ENCODE measurements at regions not wholly inside any gene's neighbourhood (a gene's known extent, or its start where the extent isn't known, plus 50 kb on each side); places are given as distances from the start of the nearest gene placed in this dataset.

GRCh38 chr1:58365328-58365727, 181.2 kb downstream of the OMA1 start:
- no peak for DNase-seq

DNA sequence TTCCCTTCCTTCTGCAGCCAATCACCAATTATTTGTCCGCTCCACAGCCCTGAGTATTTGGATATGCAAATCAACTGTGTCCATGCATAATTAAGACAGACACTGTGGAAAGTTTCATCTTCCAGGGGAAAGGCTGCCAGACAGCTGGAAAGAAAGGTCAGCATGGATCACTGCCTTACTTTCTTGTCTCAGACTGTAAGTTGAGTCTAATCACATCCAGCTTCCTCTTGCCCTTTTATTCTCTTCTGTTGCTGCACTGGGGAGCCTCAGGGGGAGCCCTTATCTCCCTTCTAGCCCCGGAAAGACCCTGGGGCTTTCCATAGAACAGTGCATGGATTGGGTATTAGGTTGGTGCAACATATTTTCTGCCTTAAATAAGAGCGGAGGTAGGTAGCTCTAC, 182.9 kb downstream of the OMA1 start:
- DNase-seq = no peak

DNA sequence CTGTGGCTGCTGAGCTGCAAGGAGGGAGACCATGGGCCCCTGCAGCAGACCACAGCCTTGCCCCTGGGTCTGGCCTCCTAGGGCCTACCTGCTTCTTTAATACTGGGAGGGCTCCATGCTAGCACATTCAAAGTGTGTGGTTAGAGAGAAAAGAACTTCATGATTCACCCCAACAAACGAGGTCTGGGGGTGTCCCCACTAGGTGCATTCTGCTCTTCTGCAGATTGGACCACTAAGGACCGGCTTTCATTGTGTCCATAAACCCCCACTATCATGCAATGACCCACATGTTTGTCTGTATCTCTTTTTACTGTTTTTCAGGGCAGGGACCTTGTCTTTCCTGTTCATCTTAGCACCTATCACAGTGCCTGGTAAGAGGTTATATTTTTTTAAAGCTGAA, 185.4 kb downstream of the OMA1 start:
- DNase-seq = no peak

GRCh38 chr1:58358346-58358745, 188.2 kb downstream of the OMA1 start:
- DNase-seq = no peak

- DNase-seq = no peak
These were observed 190.1 kb downstream of the OMA1 start for GRCh38 chr1:58356402-58356801.

GRCh38 chr1:58353168-58353567, 193.4 kb downstream of the OMA1 start:
- no peak for DNase-seq

- no peak for DNase-seq
These were observed 193.9 kb downstream of the OMA1 start for GRCh38 chr1:58352476-58353092.

DNA sequence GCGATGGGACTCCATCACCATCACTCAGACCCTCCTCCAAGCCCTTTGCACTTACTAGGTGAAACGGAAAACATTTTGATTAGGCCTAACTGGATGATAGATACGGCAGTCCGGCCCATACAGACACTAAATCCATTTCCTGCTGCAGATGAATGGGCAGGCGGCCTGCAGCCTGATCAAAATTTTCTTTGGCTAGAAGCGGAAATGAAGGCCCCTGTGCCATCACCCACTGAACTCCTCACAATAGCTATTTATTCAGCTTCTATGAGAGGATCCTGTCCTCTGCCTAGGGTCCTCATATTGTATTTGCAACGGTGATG, 200.5 kb downstream of the OMA1 start:
- no peak for DNase-seq

- no peak for DNase-seq
These were observed 201.1 kb downstream of the OMA1 start for GRCh38 chr1:58345215-58346035.

- DNase-seq = no peak
These were observed 206.3 kb downstream of the OMA1 start for GRCh38 chr1:58340185-58340584.

DNA sequence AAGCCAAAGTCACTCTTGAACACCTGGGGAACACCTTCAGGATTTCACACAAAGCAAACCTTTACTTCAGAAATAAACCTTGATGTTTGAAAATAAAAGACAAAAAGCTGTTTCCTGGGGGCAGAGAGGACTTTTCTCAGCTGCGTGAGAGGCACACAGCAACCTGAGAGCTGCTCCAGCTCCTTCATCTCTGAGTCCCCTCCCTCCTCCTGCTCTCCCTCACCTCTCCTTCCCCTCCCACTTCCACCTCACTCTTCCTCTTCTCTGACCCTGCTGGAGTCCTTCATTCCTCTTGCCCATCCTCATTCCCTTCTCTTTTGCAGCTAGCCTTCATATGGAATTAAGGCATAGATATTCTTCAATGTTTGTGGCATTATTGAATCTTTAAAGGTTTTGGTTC, 208.4 kb downstream of the OMA1 start:
- no peak for DNase-seq

GRCh38 chr1:58333511-58333910, 213.0 kb downstream of the OMA1 start:
- DNase-seq = no peak

- no peak for DNase-seq
These were observed 215.4 kb downstream of the OMA1 start for GRCh38 chr1:58331156-58331555.

GRCh38 chr1:58325866-58326265, 220.7 kb downstream of the OMA1 start:
- DNase-seq = no peak

DNA sequence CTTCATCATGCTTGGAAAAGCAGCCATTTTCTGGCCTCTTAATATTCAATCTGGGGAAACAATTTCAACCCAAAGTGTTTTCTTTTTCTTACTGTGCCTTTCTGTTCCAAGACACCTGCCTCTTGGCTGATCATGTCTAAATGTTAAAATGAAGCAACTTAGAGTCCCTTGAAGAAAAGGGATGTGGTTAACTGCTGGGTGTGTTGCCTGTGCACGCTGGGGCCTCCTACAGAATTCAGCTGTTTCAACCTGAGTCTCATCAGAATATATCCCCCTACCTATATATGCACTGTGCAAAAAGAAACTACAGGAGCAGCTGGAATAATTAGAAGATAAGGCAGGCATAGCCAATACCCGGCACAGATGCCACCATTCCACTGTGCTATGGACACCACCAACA, 222.0 kb downstream of the OMA1 start:
- DNase-seq = no peak

DNA sequence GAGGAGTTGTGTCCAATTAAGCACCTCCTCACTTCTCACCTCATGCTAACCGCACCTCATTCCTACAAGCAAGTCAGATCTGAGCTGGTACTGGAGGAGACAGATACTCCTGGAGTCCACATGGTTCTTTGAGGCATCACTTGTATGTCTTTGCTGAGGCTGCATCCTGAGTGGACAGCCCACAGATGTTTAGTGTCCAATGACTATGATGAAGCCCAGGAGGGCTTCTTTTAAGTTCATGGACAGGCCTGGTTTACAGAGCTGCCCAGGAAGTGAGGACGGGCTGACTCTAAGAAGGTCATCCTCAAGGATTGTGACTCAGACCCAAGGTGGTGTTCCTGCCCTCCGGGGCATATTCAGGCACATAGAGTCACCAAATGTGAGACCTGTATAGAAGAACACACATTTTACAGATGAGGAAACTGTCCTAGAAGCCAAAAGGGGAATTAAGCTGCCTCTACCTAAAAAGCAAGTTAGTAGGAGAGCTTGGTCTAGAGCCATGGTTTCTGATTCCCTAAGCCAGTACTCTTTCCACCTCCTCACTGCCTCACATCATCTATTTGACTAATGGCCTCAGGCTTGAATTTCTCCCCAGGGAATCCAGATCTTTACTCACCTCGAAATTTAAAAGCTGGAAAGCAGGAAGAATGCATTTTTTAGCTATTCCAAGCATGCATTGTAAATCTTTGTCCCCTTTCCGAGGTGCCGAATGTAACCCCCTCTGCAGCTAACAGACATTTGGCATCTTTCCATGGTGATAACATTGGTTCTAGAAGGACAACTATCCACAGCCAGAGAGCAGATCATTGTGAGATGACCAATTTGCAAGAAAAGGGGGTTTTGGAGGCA, 228.1 kb downstream of the OMA1 start:
- no peak for DNase-seq

DNA sequence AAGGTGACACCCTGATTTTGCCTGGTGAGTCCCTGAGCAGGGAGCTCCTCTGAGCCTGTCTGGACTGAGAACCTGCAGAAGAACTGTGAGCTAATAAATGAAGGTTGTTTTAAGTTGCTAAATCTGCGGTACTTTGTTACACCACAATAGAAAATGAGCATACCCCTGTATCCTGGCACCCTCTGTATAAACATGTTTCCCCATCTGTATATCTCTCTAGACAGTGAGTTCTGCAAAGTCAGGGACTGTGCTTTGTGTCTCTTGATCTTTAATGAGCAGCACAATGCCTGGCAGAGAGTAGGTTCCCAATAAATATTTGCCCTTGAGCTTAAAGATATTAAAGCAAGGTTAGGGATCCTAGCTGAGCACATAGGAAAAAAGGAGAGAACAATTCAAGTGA, 228.8 kb downstream of the OMA1 start:
- no peak for DNase-seq

DNA sequence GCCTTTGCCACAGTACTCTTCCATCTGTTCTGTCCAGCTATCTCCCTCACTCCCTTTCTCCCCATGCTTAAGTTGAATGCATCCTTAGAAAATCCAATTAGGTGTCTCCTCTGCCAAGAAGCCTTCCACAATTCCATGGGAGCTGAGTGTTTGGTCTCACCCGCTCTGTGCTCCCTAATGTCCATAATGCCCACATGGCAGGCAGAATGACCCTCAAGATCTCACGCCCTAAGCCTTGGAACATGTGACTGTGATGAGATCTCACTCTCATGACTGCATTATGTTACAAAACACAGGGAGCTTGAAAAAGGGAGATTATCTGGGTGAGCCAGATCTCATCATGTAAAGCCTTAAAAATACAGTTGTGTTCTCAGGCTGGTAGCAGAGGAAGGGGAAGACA, 229.4 kb downstream of the OMA1 start:
- DNase-seq = no peak

- DNase-seq = no peak
These were observed 230.4 kb downstream of the OMA1 start for GRCh38 chr1:58316141-58316540.

GRCh38 chr1:58312971-58313563, 233.5 kb downstream of the OMA1 start:
- no peak for DNase-seq

DNA sequence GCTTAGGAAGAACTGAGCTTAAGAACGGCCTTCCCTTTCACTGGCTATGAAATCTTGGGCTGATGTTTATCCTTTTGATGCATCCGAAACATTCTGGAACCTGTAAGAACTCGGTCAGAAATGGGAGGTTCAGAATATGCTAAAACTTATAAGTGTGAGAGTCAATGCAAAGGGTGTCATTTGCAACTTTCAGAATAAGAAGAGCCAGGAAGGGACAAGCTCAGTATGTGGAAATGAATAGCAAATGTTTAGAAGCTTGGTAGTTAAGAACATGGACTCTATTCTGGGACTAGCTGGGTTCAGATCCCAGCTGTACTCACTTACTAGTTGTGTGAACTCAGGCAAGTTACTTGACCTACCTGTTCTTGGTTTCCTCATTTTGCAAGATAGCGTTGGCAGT, 234.1 kb downstream of the OMA1 start:
- no peak for DNase-seq

- no peak for DNase-seq
These were observed 235.6 kb downstream of the OMA1 start for GRCh38 chr1:58310881-58311280.

- DNase-seq = no peak
These were observed 236.1 kb downstream of the OMA1 start for GRCh38 chr1:58310469-58310868.

DNA sequence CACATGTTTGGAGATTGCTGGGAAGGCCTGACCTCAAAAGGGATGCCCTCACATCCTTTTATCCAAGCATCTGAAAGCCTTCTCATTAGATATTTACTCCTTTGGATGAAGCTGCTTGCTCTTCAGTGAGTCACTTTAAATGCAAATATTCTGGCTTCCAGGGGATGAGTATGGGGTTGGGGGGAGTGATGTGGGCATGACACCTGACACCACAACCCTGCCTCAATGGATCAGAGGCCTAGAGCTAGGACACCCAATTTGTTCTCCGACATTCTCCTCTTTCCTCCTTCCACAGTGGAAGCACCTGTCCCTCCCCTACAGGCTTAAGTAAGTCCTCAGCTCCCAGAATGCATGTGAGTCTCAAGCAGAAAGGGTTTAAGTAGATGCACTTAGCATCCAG, 238.3 kb downstream of the OMA1 start:
- DNase-seq = no peak
